BLaER1 treated with 17β-estradiol and CSF1 and Interleukin-3, amounts not matched to agents 10 nM and 100 nM (cell line): ENCODE measurements at regions not wholly inside any gene's neighbourhood (a gene's known extent, or its start where the extent isn't known, plus 50 kb on each side); places are given as distances from the start of the nearest gene placed in this dataset.

Source experiments
- H3K27ac ChIP-seq, 11 experiments: shearing (Covaris generic); formaldehyde crosslinking; 2 replicates each; pipeline ENCODE4 v1.8.1; 2022
- H3K27me3 ChIP-seq, 11 experiments: shearing (Covaris generic); formaldehyde crosslinking; 2 replicates each; pipeline ENCODE4 v1.8.1; 2022
- H3K36me3 ChIP-seq, 11 experiments: shearing (Covaris generic); formaldehyde crosslinking; 2 replicates each; pipeline ENCODE4 v1.8.1; 2022
- H3K4me1 ChIP-seq, 10 experiments: shearing (Covaris generic); formaldehyde crosslinking; 2 replicates each; pipeline ENCODE4 v1.8.1; 2022
- H3K4me2 ChIP-seq, 11 experiments: shearing (Covaris generic); formaldehyde crosslinking; 2 replicates each; pipeline ENCODE4 v1.8.1; 2022
- H3K4me3 ChIP-seq, 10 experiments: shearing (Covaris generic); formaldehyde crosslinking; 2 replicates each; pipeline ENCODE4 v1.8.1; 2022
- H3K9ac ChIP-seq, 11 experiments: shearing (Covaris generic); formaldehyde crosslinking; 2 replicates each; pipeline ENCODE4 v1.8.1; 2022
- H3K9me3 ChIP-seq, 11 experiments: shearing (Covaris generic); formaldehyde crosslinking; replicated peaks in 1 of 11; 2 replicates each; pipeline ENCODE4 v1.8.1; 2022
- H4K20me1 ChIP-seq, 11 experiments: shearing (Covaris generic); formaldehyde crosslinking; 2 replicates each; pipeline ENCODE4 v1.8.1; 2022
- Cebpa-rat ChIP-seq, 11 experiments: shearing (Covaris generic); IDR thresholded peaks; 2 replicates each; pipeline ENCODE4 v1.8.1; 2022

DNA sequence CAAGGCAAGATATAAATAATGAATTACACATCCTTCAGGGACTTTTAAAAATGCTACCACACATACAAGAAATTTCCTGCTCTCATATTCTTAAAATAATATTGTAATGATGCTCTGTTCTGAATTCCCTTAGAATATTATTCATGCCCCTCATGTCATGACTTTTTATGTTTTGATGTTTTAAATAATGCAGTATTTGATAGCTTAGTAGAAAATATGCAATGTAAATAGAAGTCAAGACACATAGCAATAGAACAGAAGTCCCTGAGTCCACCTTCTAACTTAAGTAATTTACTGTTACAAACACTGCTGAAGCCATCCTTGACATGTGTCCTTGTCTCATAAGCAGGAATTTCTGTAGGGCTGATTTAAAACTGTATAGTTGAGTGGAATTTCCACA lies 1071.2 kb upstream of the LCORL start:
- H4K20me1 ChIP-seq: no peaks in the 10 kb centered on the region
- peaks cover 0 to 10% (median 0%) of the 10 kb centered on the region in 11 experiments; a peak in 5 of 22 replicates for H3K9me3 ChIP-seq
- no peak for TF ChIP-seq Cebpa-rat (IDR thresholded peaks at IDR 0.05)
- H3K9ac ChIP-seq: no peak overlapping the region
- no peak overlapping the region for H3K4me3 ChIP-seq
- H3K27ac ChIP-seq: no peak overlapping the region
- H3K4me1 ChIP-seq: peaks cover 0 to 10% (median 2%) of the 10 kb centered on the region in 10 experiments; a peak in 6 of 20 replicates
- no peaks in the 10 kb centered on the region for H3K36me3 ChIP-seq
- H3K4me2 ChIP-seq: no peak overlapping the region
- no peaks in the 10 kb centered on the region for H3K27me3 ChIP-seq

DNA sequence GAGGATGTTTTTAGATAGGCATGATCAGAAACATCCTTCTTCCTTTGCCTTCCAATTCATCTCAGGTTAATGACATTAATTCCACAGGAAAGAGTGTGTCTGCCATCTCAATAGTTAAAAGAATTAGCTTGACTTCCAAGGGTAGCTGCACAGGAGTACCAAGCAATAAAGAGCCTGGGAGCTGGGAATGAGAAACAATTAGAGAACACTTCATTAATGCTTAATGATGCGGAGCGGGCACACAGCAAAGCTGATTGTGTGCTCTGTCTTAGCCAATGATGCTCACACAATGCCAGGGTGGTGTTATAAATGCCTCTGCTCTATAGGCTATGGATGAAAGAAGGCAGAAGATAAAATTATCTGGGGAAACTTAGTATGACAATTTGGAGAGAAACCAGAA lies 1052.5 kb upstream of the LCORL start:
- Histone ChIP-seq H3K4me3 (no peak overlapping the region), H3K36me3 (no peaks in the 10 kb centered on the region), H3K27ac (no peak overlapping the region), H3K4me2 (peak overlapping the region in 6 of 11 experiments; percentile 28 to 60 (median 36); a peak in 9 of 22 replicates), H3K4me1 (peaks cover 0 to 30% (median 13%) of the 10 kb centered on the region in 10 experiments; a peak in 11 of 20 replicates), H3K27me3 (no peaks in the 10 kb centered on the region), H3K9me3 (peaks cover 0 to 5% (median 0%) of the 10 kb centered on the region in 11 experiments; a peak in 3 of 22 replicates), H4K20me1 (no peaks in the 10 kb centered on the region), H3K9ac (no peak overlapping the region)
- TF ChIP-seq Cebpa-rat (IDR thresholded peaks at IDR 0.05): no peak

DNA sequence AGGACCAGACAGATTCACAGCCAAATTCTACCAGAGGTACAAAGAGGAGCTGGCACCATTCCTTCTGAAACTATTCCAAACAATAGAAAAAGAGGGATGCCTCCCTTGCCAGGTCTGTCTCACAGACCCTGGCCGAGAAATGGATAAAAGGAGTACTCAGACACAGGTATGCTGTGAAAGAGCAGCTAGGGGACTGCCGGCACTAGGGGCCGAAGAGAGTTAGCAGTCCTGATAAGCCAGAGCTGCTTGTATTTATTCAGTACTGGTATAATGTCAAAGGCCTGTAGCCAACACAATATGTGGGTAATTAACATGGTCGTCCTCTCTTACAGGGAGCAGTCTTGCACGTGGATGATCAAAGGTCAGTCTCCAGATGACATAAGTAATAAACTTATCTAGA lies 1042.1 kb upstream of the LCORL start:
- H3K9me3 ChIP-seq: peaks cover 13 to 51% (median 32%) of the 10 kb centered on the region in 11 experiments
- H3K27ac ChIP-seq: no peak overlapping the region
- H3K9ac ChIP-seq: no peak overlapping the region
- no peaks in the 10 kb centered on the region for H3K4me1 ChIP-seq
- no peaks in the 10 kb centered on the region for H3K27me3 ChIP-seq
- no peak overlapping the region for H3K4me2 ChIP-seq
- no peaks in the 10 kb centered on the region for H3K36me3 ChIP-seq
- TF ChIP-seq Cebpa-rat (IDR thresholded peaks at IDR 0.05): no peak
- H4K20me1 ChIP-seq: no peaks in the 10 kb centered on the region
- no peak overlapping the region for H3K4me3 ChIP-seq

GRCh38 chr4:19054916-19055315 lies 1033.4 kb upstream of the LCORL start:
- H4K20me1 ChIP-seq: no peaks in the 10 kb centered on the region
- no peak overlapping the region for H3K4me2 ChIP-seq
- H3K27me3 ChIP-seq: no peaks in the 10 kb centered on the region

GRCh38 chr4:19051831-19052230 lies 1030.3 kb upstream of the LCORL start:
- Histone ChIP-seq H3K9me3 (no peaks in the 10 kb centered on the region), H3K27ac (no peak overlapping the region), H3K4me2 (peak overlapping the region in 8 of 11 experiments; percentile 7 to 59 (median 40); a peak in 12 of 22 replicates), H3K36me3 (no peaks in the 10 kb centered on the region), H4K20me1 (no peaks in the 10 kb centered on the region), H3K9ac (no peak overlapping the region), H3K27me3 (no peaks in the 10 kb centered on the region), H3K4me1 (peaks cover 0 to 16% (median 10%) of the 10 kb centered on the region in 10 experiments; a peak in 11 of 20 replicates), H3K4me3 (no peak overlapping the region)
- no peak for TF ChIP-seq Cebpa-rat (IDR thresholded peaks at IDR 0.05)

More at GRCh38 chr4:19054916-19055315, 1033.4 kb upstream of the LCORL start:
- peaks cover 1 to 10% (median 3%) of the 10 kb centered on the region in 11 experiments; a peak in 13 of 22 replicates for H3K9me3 ChIP-seq
- no peak overlapping the region for H3K4me3 ChIP-seq
- TF ChIP-seq Cebpa-rat (IDR thresholded peaks at IDR 0.05): no peak
- H3K36me3 ChIP-seq: no peaks in the 10 kb centered on the region
- H3K27ac ChIP-seq: no peak overlapping the region
- H3K4me1 ChIP-seq: peaks cover 0 to 16% (median 10%) of the 10 kb centered on the region in 10 experiments; a peak in 11 of 20 replicates
- H3K9ac ChIP-seq: no peak overlapping the region

- Histone ChIP-seq H3K9ac (no peak overlapping the region), H4K20me1 (no peaks in the 10 kb centered on the region), H3K27me3 (no peaks in the 10 kb centered on the region), H3K4me3 (no peak overlapping the region), H3K36me3 (no peaks in the 10 kb centered on the region), H3K27ac (no peak overlapping the region), H3K9me3 (peaks cover 0 to 3% (median 0%) of the 10 kb centered on the region in 11 experiments; a peak in 1 of 22 replicates), H3K4me2 (no peak overlapping the region), H3K4me1 (peaks cover 0 to 15% (median 10%) of the 10 kb centered on the region in 10 experiments; a peak in 11 of 20 replicates)
- TF ChIP-seq Cebpa-rat (IDR thresholded peaks at IDR 0.05): no peak
Observed at GRCh38 chr4:19047279-19047880, 1025.8 kb upstream of the LCORL start.

- H3K27me3 ChIP-seq: no peaks in the 10 kb centered on the region
- H3K9me3 ChIP-seq: peaks cover 0 to 4% (median 0%) of the 10 kb centered on the region in 11 experiments; a peak in 4 of 22 replicates
- H3K4me1 ChIP-seq: no peaks in the 10 kb centered on the region
- H3K36me3 ChIP-seq: no peaks in the 10 kb centered on the region
- H3K4me2 ChIP-seq: no peak overlapping the region
- H3K9ac ChIP-seq: no peak overlapping the region
- no peak overlapping the region for H3K27ac ChIP-seq
- TF ChIP-seq Cebpa-rat (IDR thresholded peaks at IDR 0.05): no peak
- no peaks in the 10 kb centered on the region for H4K20me1 ChIP-seq
- H3K4me3 ChIP-seq: no peak overlapping the region
Observed at GRCh38 chr4:19039816-19040215, 1018.3 kb upstream of the LCORL start.

DNA sequence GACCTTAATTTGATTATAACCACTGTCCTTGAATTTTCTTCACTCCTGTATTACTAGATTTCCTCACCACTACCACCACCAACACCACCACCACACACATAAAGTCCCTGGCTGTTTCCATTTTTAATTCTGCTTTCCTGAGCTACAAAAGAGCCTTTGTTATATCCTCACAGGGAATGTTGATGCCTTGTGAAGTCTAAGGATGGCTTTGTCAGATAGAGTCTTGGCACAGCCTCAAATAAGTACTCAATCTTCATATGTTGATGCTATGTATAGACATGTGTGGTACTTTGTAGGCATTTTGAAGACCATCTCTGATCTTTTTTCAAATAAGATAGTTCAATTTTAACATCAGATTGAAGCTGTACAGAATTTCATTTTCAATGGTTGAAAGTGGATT lies 1016.7 kb upstream of the LCORL start:
- Histone ChIP-seq H3K4me2 (no peak overlapping the region), H3K4me1 (no peaks in the 10 kb centered on the region), H3K9ac (no peak overlapping the region), H3K36me3 (no peaks in the 10 kb centered on the region), H3K9me3 (peaks cover 0 to 4% (median 0%) of the 10 kb centered on the region in 11 experiments; a peak in 3 of 22 replicates), H4K20me1 (no peaks in the 10 kb centered on the region), H3K27ac (no peak overlapping the region), H3K4me3 (no peak overlapping the region), H3K27me3 (no peaks in the 10 kb centered on the region)
- TF ChIP-seq Cebpa-rat (IDR thresholded peaks at IDR 0.05): no peak

- Histone ChIP-seq H4K20me1 (no peaks in the 10 kb centered on the region), H3K27me3 (no peaks in the 10 kb centered on the region), H3K9me3 (peaks cover 0 to 5% (median 0%) of the 10 kb centered on the region in 11 experiments; a peak in 1 of 22 replicates), H3K4me3 (no peak overlapping the region), H3K36me3 (no peaks in the 10 kb centered on the region), H3K4me2 (no peak overlapping the region), H3K27ac (no peak overlapping the region), H3K9ac (no peak overlapping the region), H3K4me1 (no peaks in the 10 kb centered on the region)
- TF ChIP-seq Cebpa-rat (IDR thresholded peaks at IDR 0.05): no peak
Observed at GRCh38 chr4:19033816-19034733, 1012.5 kb upstream of the LCORL start.
